Activated T-cell treated with anti-CD3 and anti-CD28 coated beads for 48 hours (primary cell): ENCODE measurements at regions not wholly inside any gene's neighbourhood (a gene's known extent, or its start where the extent isn't known, plus 50 kb on each side); places are given as distances from the start of the nearest gene placed in this dataset.
"Not testable (repeated sequence)": the region's sequence is repeated elsewhere in the genome, so short reads cannot be mapped to it uniquely, and the experiment has no call there.

Experiments
- DNase-seq: peaks from one replicate; pipeline ENCODE4 v3.0.0-alpha.2; 2020; ENCODE audit warnings: low read depth

GRCh38 chr7:110396021-110396420, 694.9 kb upstream of the LRRN3 start:
- DNase-seq: no peak

- DNase-seq: no peak
These were observed 692.8 kb upstream of the LRRN3 start for GRCh38 chr7:110397927-110398660.

- no peak for DNase-seq
These were observed 691.5 kb upstream of the LRRN3 start for GRCh38 chr7:110399421-110399820.

- DNase-seq: no peak
These were observed 690.5 kb upstream of the LRRN3 start for GRCh38 chr7:110400411-110400810.

GRCh38 chr7:110407242-110407641, 683.7 kb upstream of the LRRN3 start:
- DNase-seq: no peak

GRCh38 chr7:110407706-110408105, 683.2 kb upstream of the LRRN3 start:
- no peak for DNase-seq

- no peak for DNase-seq
These were observed 678.3 kb upstream of the LRRN3 start for GRCh38 chr7:110412614-110413013.

GRCh38 chr7:110413038-110413437, 677.9 kb upstream of the LRRN3 start:
- DNase-seq: no peak

GRCh38 chr7:110417611-110418010, 673.3 kb upstream of the LRRN3 start:
- no peak for DNase-seq

- no peak for DNase-seq
These were observed 672.2 kb upstream of the LRRN3 start for GRCh38 chr7:110418659-110419280.

GRCh38 chr7:110420788-110421187, 670.1 kb upstream of the LRRN3 start:
- no peak for DNase-seq

- no peak for DNase-seq
These were observed 669.3 kb upstream of the LRRN3 start for GRCh38 chr7:110421490-110422241.

GRCh38 chr7:110432061-110432553, 658.8 kb upstream of the LRRN3 start:
- no peak for DNase-seq

- DNase-seq: not testable (repeated sequence)
These were observed 652.0 kb upstream of the LRRN3 start for GRCh38 chr7:110438926-110439325.

GRCh38 chr7:110442381-110442837, 648.5 kb upstream of the LRRN3 start:
- DNase-seq: no peak

- DNase-seq: no peak
These were observed 644.3 kb upstream of the LRRN3 start for GRCh38 chr7:110446658-110447057.

- DNase-seq: no peak
These were observed 642.0 kb upstream of the LRRN3 start for GRCh38 chr7:110448918-110449317.

GRCh38 chr7:110454713-110455112, 636.2 kb upstream of the LRRN3 start:
- no peak for DNase-seq

GRCh38 chr7:110461621-110462020, 629.3 kb upstream of the LRRN3 start:
- no peak for DNase-seq

- no peak for DNase-seq
These were observed 620.5 kb upstream of the LRRN3 start for GRCh38 chr7:110470420-110470819.

GRCh38 chr7:110472419-110472818, 618.5 kb upstream of the LRRN3 start:
- not testable (repeated sequence) for DNase-seq

GRCh38 chr7:110480964-110481363, 610.0 kb upstream of the LRRN3 start:
- no peak for DNase-seq

GRCh38 chr7:110483553-110483952, 607.4 kb upstream of the LRRN3 start:
- no peak for DNase-seq
